B cell (primary cell): ENCODE measurements at regions not wholly inside any gene's neighbourhood (a gene's known extent, or its start where the extent isn't known, plus 50 kb on each side); places are given as distances from the start of the nearest gene placed in this dataset.

Experiments
- ATAC-seq: fragments of 200-7000 bp; cut with Tn5 transposase; one replicate; pipeline ENCODE4 v1.10.0; 2021; ENCODE audit warnings: low read depth, mild to moderate bottlenecking, moderate number of reproducible peaks, moderate library complexity
- CTCF ChIA-PET: fragments of 350-600 bp; sonication (Branson Sonifier 250); formaldehyde crosslinking; loops from one replicate; lab custom pipeline; 2021; ENCODE audit warnings: antibody characterized with exemption, inconsistent platforms; lab: Charles Lee
- POLR2A ChIA-PET: fragments of 350-600 bp; sonication (Branson Sonifier 250); formaldehyde crosslinking; loops from one replicate; lab custom pipeline; 2021; ENCODE audit warnings: antibody characterized with exemption; lab: Charles Lee
- DNase-seq: peaks from one replicate; pipeline ENCODE4 v3.0.0; 2013
- H2AFZ ChIP-seq: 2 replicates; pipeline ENCODE4 v1.6.1; 2012; ENCODE audit warnings: mild to moderate bottlenecking, low read depth, low read length; ENCODE audit not compliant: insufficient read depth, poor library complexity, severe bottlenecking
- H3K27ac ChIP-seq, 2 donors: 1 replicate in 1 of 2; 2 replicates in 1 of 2; pipeline ENCODE4 v1.5.1; 2012 to 2013; ENCODE audit warnings: low read length in 2 of 2, mild to moderate bottlenecking in 2 of 2, moderate library complexity in 1 of 2
- H3K27me3 ChIP-seq, 4 experiments: fragments of 200-600 bp in 1 of 4; sonication (generic) in 1 of 4; replicated peaks in 1 of 4; 1 replicate in 2 of 4; 2 replicates in 2 of 4; pipeline versions ENCODE4 v1.6.1 to v1.7.0; 2013 to 2016; ENCODE audit warnings: low read length in 3 of 4, mild to moderate bottlenecking in 2 of 4, mixed read lengths in 1 of 4, moderate library complexity in 1 of 4; ENCODE audit not compliant: insufficient read depth in 4 of 4, control insufficient read depth in 3 of 4; ENCODE audit errors: control extremely low read depth in 1 of 4
- H3K36me3 ChIP-seq, 2 experiments: replicated peaks in 1 of 2; 1 replicate in 1 of 2; 2 replicates in 1 of 2; pipeline versions ENCODE4 v1.6.1 to v1.7.1; 2013; ENCODE audit warnings: low read length in 1 of 2; ENCODE audit not compliant: insufficient read depth in 2 of 2, control insufficient read depth in 1 of 2; ENCODE audit errors: control extremely low read depth in 1 of 2, extremely low read depth in 1 of 2
- H3K4me1 ChIP-seq, 2 donors: fragments of 200-600 bp in 1 of 2; sonication (generic) in 1 of 2; 1 replicate in 1 of 2; 2 replicates in 1 of 2; pipeline versions ENCODE4 v1.5.1 to v1.6.1; 2013 to 2017; ENCODE audit warnings: low read length in 2 of 2; ENCODE audit not compliant: control insufficient read depth in 2 of 2, insufficient read depth in 2 of 2
- H3K4me2 ChIP-seq: replicated peaks from 2 replicates; pipeline ENCODE3; 2012; ENCODE audit warnings: mild to moderate bottlenecking, low read depth, low read length; ENCODE audit not compliant: poor library complexity, severe bottlenecking
- H3K4me3 ChIP-seq, 5 experiments: fragments of 200-600 bp in 1 of 5; sonication (generic) in 1 of 5; 1 replicate in 3 of 5; 2 replicates in 2 of 5; pipeline versions ENCODE4 v1.5.1 to v1.7.0; 2011 to 2016; ENCODE audit warnings: low read length in 4 of 5, mild to moderate bottlenecking in 4 of 5, low read depth in 2 of 5, control low read depth in 1 of 5, moderate library complexity in 1 of 5; ENCODE audit not compliant: insufficient read depth in 1 of 5; ENCODE audit errors: control extremely low read depth in 1 of 5, extremely low read depth in 1 of 5
- H3K79me2 ChIP-seq: fragments of 200-600 bp; sonication (generic); one replicate; pipeline ENCODE4 v1.6.0; 2016; ENCODE audit warnings: low read length; ENCODE audit not compliant: control insufficient read depth, insufficient read depth
- H3K9ac ChIP-seq: fragments of 200-600 bp; sonication (generic); 2 replicates; pipeline ENCODE4 v1.6.1; 2017; ENCODE audit warnings: mild to moderate bottlenecking, low read length, moderate library complexity
- H3K9me3 ChIP-seq, 3 donors: one replicate each; pipeline versions ENCODE4 v1.6.1 to v1.7.1; 2013; ENCODE audit warnings: low read length in 2 of 3; ENCODE audit not compliant: control insufficient read depth in 2 of 3, insufficient read depth in 1 of 3; ENCODE audit errors: control extremely low read depth in 1 of 3
- H4K20me1 ChIP-seq: 2 replicates; pipeline ENCODE4 v1.6.0; 2012; ENCODE audit warnings: mild to moderate bottlenecking, low read length; ENCODE audit not compliant: insufficient read depth, control insufficient read depth, poor library complexity, severe bottlenecking
- H3K27ac Mint-ChIP-seq: one replicate; pipeline ENCODE4 v1.8.0; 2021; ENCODE audit warnings: mixed read lengths
- H3K27me3 Mint-ChIP-seq: one replicate; pipeline ENCODE4 v1.8.0; 2021; ENCODE audit warnings: mixed read lengths
- H3K4me1 Mint-ChIP-seq: one replicate; pipeline ENCODE4 v1.8.0; 2021; ENCODE audit warnings: mixed read lengths
- H3K4me3 Mint-ChIP-seq: one replicate; pipeline ENCODE4 v1.8.0; 2021; ENCODE audit warnings: mixed read lengths
- H3K9me3 Mint-ChIP-seq: one replicate; pipeline ENCODE4 v1.8.0; 2022; ENCODE audit warnings: mixed read lengths; ENCODE audit not compliant: insufficient read depth
- EZH2 ChIP-seq: IDR thresholded peaks from 2 replicates; pipeline ENCODE4 v1.6.1; 2012; ENCODE audit warnings: borderline replicate concordance, low read depth, mild to moderate bottlenecking, moderate library complexity, low read length; ENCODE audit not compliant: insufficient read depth, poor library complexity, severe bottlenecking
- WGBS: methylation state at CpG from one replicate; pipeline ENCODE4 v1.1.5; 2013; ENCODE audit warnings: missing lambda C conversion rate; ENCODE audit not compliant: insufficient coverage; 5-methylcytosine and 5-hydroxymethylcytosine counted together
- intact Hi-C: fragments of 100-400 bp; cut with micrococcal nuclease; formaldehyde crosslinking; loops from one replicate; pipeline ENCODE4 v1.10.0; 2022
- TF ChIP-seq, protein P1 (sequence below): fragments of 200-600 bp; IDR thresholded peaks from one replicate; pipeline ENCODE4 v1.8.0; 2022; ENCODE audit warnings: antibody characterized with exemption, mild to moderate bottlenecking

DNA sequence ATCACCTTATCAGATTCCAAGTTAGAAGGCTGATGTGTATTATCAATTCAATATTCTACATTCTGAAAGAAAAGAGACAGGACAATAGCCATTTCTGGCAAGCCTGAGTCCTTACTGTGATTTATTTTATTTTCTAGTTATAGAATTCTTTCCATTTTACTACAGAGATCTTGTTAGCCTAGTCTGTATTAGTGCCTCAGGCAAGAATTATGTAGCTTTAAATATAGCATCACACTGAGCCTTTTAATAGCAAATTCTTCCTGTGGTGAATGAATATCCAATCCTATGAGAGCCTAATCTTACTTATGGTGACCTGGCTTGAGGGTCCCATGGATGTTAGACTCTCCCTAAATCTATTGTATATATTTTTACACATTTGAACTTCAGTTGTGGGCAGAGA lies 732.8 kb upstream of the CITED2 start:
- Mint-ChIP-seq H3K9me3 (no peaks in the 10 kb centered on the region), H3K27me3 (peaks cover 3% of the 10 kb centered on the region), H3K27ac (no peak overlapping the region), H3K4me3 (no peak overlapping the region), H3K4me1 (no peaks in the 10 kb centered on the region)
- Histone ChIP-seq H3K36me3 (no peaks in the 10 kb centered on the region), H3K9me3 (no peaks in the 10 kb centered on the region), H3K4me1 (no peaks in the 10 kb centered on the region), H2AFZ (no peak overlapping the region), H3K27me3 (no peaks in the 10 kb centered on the region), H3K9ac (no peak overlapping the region), H3K4me3 (no peak overlapping the region), H3K79me2 (no peaks in the 10 kb centered on the region), H4K20me1 (no peaks in the 10 kb centered on the region), H3K27ac (no peak overlapping the region), H3K4me2 (no peak overlapping the region)
- intact Hi-C loops = no loop called here
- ATAC-seq (no peak), DNase-seq (no peak)
- no peak for TF ChIP-seq EZH2
- TF ChIP-seq, protein P1, sequence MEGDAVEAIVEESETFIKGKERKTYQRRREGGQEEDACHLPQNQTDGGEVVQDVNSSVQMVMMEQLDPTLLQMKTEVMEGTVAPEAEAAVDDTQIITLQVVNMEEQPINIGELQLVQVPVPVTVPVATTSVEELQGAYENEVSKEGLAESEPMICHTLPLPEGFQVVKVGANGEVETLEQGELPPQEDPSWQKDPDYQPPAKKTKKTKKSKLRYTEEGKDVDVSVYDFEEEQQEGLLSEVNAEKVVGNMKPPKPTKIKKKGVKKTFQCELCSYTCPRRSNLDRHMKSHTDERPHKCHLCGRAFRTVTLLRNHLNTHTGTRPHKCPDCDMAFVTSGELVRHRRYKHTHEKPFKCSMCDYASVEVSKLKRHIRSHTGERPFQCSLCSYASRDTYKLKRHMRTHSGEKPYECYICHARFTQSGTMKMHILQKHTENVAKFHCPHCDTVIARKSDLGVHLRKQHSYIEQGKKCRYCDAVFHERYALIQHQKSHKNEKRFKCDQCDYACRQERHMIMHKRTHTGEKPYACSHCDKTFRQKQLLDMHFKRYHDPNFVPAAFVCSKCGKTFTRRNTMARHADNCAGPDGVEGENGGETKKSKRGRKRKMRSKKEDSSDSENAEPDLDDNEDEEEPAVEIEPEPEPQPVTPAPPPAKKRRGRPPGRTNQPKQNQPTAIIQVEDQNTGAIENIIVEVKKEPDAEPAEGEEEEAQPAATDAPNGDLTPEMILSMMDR = no peak
- POLR2A ChIA-PET = no interaction called here
- CTCF ChIA-PET = no interaction called here

DNA sequence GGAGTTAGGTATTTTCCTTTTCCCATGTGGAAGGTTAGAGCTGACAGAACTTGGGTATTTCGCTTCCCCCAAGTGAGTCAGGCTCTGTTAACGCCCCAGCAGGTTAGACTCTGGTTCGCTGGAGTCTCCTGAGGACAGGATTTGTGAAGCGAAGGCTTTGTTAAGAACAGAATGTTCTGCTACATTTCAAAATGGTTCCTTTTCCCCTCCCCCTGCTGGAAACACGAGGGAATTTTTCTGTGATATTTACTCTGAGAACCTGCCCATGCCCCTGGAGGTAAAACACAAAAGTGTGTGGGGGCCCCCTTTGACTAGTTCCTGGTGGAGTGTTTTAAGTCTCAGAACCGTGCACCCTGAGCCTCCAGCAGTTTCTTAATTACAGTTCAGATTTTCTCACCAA lies 731.4 kb upstream of the CITED2 start:
- H3K27ac ChIP-seq = no peak overlapping the region
- intact Hi-C loops = no loop called here
- DNase-seq (no peak), ATAC-seq (no peak)
- H3K9ac ChIP-seq = no peak overlapping the region
- H3K27me3 Mint-ChIP-seq = peaks cover 3% of the 10 kb centered on the region
- H3K4me3 Mint-ChIP-seq = no peak overlapping the region
- no peaks in the 10 kb centered on the region for H3K4me1 ChIP-seq
- no peaks in the 10 kb centered on the region for H3K9me3 Mint-ChIP-seq
- no peaks in the 10 kb centered on the region for H3K9me3 ChIP-seq
- H2AFZ ChIP-seq = peak overlapping the region; percentile 19
- no peaks in the 10 kb centered on the region for H3K4me1 Mint-ChIP-seq
- no peaks in the 10 kb centered on the region for H4K20me1 ChIP-seq
- H3K4me2 ChIP-seq = no peak overlapping the region
- H3K79me2 ChIP-seq = no peaks in the 10 kb centered on the region
- no peaks in the 10 kb centered on the region for H3K36me3 ChIP-seq
- H3K27ac Mint-ChIP-seq = no peak overlapping the region
- ChIA-PET CTCF (no interaction called here), POLR2A (no interaction called here)
- H3K4me3 ChIP-seq = no peak overlapping the region
- H3K27me3 ChIP-seq = no peaks in the 10 kb centered on the region
- TF ChIP-seq EZH2 = no peak
- TF ChIP-seq, protein P1 = no peak
- 60% methylated on average over 1 of the region's 6 CpGs for WGBS
